Neutrophil (primary cell): ENCODE measurements at regions not wholly inside any gene's neighbourhood (a gene's known extent, or its start where the extent isn't known, plus 50 kb on each side); places are given as distances from the start of the nearest gene placed in this dataset.

ENCODE experiments used
- H3K27ac ChIP-seq: fragments of 200-600 bp; sonication (generic); 2 replicates; pipeline ENCODE4 v1.5.1; 2016; ENCODE audit warnings: mild to moderate bottlenecking, moderate library complexity
- H3K27me3 ChIP-seq: fragments of 200-600 bp; sonication (generic); 2 replicates; pipeline ENCODE4 v1.6.0; 2016; ENCODE audit warnings: mild to moderate bottlenecking
- H3K36me3 ChIP-seq: fragments of 200-600 bp; sonication (generic); 2 replicates; pipeline ENCODE4 v1.5.1; 2017
- H3K4me1 ChIP-seq, 2 experiments: fragments of 200-600 bp in 1 of 2; sonication (generic) in 1 of 2; 1 replicate in 1 of 2; 2 replicates in 1 of 2; pipeline versions ENCODE4 v1.5.1 to v1.6.1; 2013 to 2016; ENCODE audit warnings: low read depth in 1 of 2, low read length in 1 of 2, mild to moderate bottlenecking in 1 of 2, moderate library complexity in 1 of 2; ENCODE audit not compliant: control insufficient read depth in 1 of 2, insufficient read depth in 1 of 2
- H3K4me3 ChIP-seq, 2 experiments: fragments of 200-600 bp in 1 of 2; sonication (generic) in 1 of 2; 1 replicate in 1 of 2; 2 replicates in 1 of 2; pipeline ENCODE4 v1.5.1; 2013 to 2016; ENCODE audit warnings: low read depth in 1 of 2, low read length in 1 of 2, mild to moderate bottlenecking in 1 of 2, moderate library complexity in 1 of 2
- H3K9me3 ChIP-seq: fragments of 200-600 bp; sonication (generic); 2 replicates; pipeline ENCODE4 v1.5.1; 2016
- TF ChIP-seq, protein P1 (sequence below): fragments of 200-600 bp; sonication (generic); IDR thresholded peaks from 2 replicates; pipeline ENCODE4 v1.5.1; 2016; ENCODE audit warnings: antibody characterized with exemption

GRCh38 chr6:14885498-14885897 is 360.4 kb upstream of the JARID2 start:
- Histone ChIP-seq H3K36me3 (no peaks in the 10 kb centered on the region), H3K4me3 (no peak overlapping the region), H3K4me1 (peaks cover 36 to 45% of the 10 kb centered on the region in 2 experiments), H3K9me3 (no peaks in the 10 kb centered on the region), H3K27me3 (no peaks in the 10 kb centered on the region), H3K27ac (no peak overlapping the region)
- TF ChIP-seq, protein P1, sequence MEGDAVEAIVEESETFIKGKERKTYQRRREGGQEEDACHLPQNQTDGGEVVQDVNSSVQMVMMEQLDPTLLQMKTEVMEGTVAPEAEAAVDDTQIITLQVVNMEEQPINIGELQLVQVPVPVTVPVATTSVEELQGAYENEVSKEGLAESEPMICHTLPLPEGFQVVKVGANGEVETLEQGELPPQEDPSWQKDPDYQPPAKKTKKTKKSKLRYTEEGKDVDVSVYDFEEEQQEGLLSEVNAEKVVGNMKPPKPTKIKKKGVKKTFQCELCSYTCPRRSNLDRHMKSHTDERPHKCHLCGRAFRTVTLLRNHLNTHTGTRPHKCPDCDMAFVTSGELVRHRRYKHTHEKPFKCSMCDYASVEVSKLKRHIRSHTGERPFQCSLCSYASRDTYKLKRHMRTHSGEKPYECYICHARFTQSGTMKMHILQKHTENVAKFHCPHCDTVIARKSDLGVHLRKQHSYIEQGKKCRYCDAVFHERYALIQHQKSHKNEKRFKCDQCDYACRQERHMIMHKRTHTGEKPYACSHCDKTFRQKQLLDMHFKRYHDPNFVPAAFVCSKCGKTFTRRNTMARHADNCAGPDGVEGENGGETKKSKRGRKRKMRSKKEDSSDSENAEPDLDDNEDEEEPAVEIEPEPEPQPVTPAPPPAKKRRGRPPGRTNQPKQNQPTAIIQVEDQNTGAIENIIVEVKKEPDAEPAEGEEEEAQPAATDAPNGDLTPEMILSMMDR = no peak

DNA sequence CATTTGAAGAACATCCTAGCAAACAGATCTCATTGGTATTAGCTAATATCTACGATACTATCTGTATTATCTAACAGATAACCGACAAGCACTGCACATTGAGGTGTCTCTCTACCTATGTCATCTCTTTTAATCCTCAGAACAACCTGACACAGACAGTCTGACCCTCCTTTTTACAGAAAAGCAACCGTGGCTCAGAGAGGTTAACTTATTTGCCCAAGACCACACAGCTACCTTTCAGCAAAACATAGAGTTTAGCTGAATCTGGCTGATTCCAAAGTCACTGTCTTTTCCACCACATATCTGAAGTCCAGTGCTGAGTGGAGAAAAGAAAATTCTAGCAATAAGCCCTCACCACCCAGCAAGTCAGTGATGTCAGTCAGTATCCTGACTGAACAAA is 358.7 kb upstream of the JARID2 start:
- TF ChIP-seq, protein P1 = no peak
- no peak overlapping the region for H3K4me3 ChIP-seq
- H3K4me1 ChIP-seq = peaks cover 32 to 43% of the 10 kb centered on the region in 2 experiments
- no peaks in the 10 kb centered on the region for H3K9me3 ChIP-seq
- no peak overlapping the region for H3K27ac ChIP-seq
- no peaks in the 10 kb centered on the region for H3K36me3 ChIP-seq
- no peaks in the 10 kb centered on the region for H3K27me3 ChIP-seq

GRCh38 chr6:14887986-14888574 is 357.8 kb upstream of the JARID2 start:
- H3K4me3 ChIP-seq = no peak overlapping the region
- H3K27me3 ChIP-seq = no peaks in the 10 kb centered on the region
- peaks cover 23 to 34% of the 10 kb centered on the region in 2 experiments for H3K4me1 ChIP-seq
- no peaks in the 10 kb centered on the region for H3K9me3 ChIP-seq
- TF ChIP-seq, protein P1 = no peak
- peak overlapping the region; percentile 45 for H3K27ac ChIP-seq
- H3K36me3 ChIP-seq = no peaks in the 10 kb centered on the region

DNA sequence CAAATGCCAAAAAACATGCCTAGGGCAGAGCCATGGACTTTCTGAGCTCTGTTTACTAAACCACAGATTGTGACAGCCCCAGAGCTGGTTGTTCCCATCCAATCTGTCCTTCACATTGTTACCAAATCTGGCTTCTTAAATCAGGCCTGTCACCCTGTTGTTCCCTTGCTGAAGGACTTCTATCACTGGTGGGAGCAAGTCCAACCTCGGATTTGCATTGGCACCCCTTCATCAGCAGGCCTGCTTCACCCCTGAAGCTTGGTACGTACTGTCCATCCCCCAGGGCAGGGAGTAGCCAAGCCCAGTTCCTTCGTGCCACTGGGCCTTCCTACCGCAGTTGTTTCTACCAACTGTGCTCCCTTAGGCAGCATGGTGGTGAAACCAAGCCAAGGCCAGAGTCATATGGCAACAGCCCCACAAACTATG is 357.3 kb upstream of the JARID2 start:
- Histone ChIP-seq H3K4me3 (no peak overlapping the region), H3K27ac (peak overlapping the region; percentile 45), H3K36me3 (no peaks in the 10 kb centered on the region), H3K4me1 (peaks cover 18 to 29% of the 10 kb centered on the region in 2 experiments), H3K9me3 (no peaks in the 10 kb centered on the region), H3K27me3 (no peaks in the 10 kb centered on the region)
- TF ChIP-seq, protein P1 = no peak

DNA sequence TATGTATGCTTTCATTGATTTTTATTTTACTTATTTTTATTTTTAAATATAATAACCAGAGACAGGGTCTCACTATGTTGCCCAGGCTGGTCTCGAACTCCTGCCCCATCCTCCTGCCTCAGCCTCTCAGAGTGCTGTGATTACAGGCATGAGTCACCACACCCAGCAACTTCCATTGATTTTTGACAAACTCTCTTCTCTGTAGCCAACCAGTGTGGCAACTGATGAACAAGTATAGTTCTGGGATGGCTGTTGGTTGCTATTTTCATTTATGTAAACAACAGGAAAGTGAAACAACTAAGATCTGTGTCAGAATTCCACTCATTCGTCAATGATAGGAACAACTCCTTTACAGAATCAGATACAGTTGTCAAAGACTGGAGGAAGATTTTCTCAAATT is 356.7 kb upstream of the JARID2 start:
- Histone ChIP-seq H3K4me1 (peaks cover 12 to 23% of the 10 kb centered on the region in 2 experiments), H3K36me3 (no peaks in the 10 kb centered on the region), H3K27me3 (no peaks in the 10 kb centered on the region), H3K27ac (peak overlapping the region; percentile 50), H3K9me3 (no peaks in the 10 kb centered on the region), H3K4me3 (no peak overlapping the region)
- TF ChIP-seq, protein P1 = no peak
